ENCODE measurements at regions not wholly inside any gene's neighbourhood (a gene's known extent, or its start where the extent isn't known, plus 50 kb on each side); places are given as distances from the start of the nearest gene placed in this dataset.
"Not testable (repeated sequence)": the region's sequence is repeated elsewhere in the genome, so short reads cannot be mapped to it uniquely, and the experiment has no call there.

- not testable (repeated sequence) for DNase-seq (ENCODE audit: low read depth, low spot score)
Observed at GRCh38 chr5:117533051-117533670, 958.5 kb upstream of the SEMA6A start.

DNA sequence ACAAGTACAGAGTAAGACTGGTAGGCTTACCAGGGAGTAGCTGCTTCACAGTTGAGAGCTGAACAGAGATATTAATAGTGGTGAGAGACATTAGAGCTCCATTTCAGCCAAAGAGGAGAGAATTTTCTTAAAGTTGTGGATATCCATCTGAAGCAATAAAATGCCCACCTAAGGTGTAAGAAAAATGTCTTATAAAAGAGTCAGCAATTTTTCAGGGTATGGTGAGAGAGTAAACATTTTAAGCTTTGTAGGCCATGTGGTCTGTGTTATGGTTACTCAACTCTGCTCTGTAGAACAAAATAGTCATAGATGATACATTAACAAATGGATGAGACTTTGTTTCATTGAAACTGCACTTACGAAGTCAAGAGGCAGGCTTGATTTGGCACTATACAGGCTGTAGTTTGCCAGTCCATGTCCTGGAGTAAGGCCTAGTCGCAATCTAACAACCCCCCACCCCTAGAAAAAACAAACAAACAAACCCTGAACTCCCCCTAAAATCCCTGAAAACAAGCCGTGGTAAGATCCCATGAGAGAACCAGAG, 945.4 kb upstream of the SEMA6A start:
- DNase-seq (ENCODE audit: low read depth, low spot score), result no peak

DNA sequence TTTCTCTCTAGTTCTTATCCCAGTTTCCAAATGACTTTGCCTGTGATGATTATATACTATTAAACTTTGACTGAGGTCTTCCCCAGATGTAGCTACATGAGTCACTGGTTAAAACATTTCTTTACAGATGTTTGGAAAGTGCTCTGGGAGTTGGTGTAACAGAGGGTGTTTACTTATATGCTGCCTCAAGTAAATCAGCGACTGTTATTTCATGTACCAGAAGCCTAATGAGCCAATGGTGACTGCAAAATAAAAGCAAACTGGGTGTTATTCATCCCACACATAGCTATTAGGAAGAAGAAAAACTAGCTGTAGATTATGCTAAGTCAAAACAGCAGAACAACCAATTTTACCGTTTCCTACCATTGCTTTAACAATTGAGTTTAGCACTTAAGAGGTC, 929.7 kb upstream of the SEMA6A start:
- no peak for DNase-seq (ENCODE audit: low read depth, low spot score)

- no peak for DNase-seq (ENCODE audit: low read depth, low spot score)
Observed at GRCh38 chr5:117497601-117498000, 923.0 kb upstream of the SEMA6A start.

DNA sequence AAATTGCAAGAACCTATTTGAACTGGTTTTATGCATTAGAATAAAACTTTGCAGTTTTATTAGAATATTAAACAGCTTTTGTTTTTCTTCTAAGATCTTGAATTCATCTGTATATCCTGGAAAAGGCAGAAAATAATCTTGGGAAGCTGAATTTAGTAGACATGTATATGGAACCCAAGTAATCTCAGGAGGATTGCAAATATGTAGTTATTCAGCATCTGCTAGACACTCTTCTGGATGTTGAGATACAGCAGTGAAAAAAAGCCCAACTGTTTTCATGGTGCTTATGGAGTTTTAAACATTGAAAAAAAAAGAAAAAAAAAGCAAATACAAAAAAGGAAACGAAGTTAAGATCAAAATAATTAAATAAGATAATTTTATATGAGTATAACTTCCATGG, 922.2 kb upstream of the SEMA6A start:
- no peak for DNase-seq (ENCODE audit: low read depth, low spot score)

GRCh38 chr5:117494188-117494587, 919.6 kb upstream of the SEMA6A start:
- no peak for DNase-seq (ENCODE audit: low read depth, low spot score)

- DNase-seq (ENCODE audit: low read depth, low spot score), result no peak
Observed at GRCh38 chr5:117488976-117489500, 914.4 kb upstream of the SEMA6A start.

GRCh38 chr5:117487556-117487955, 912.9 kb upstream of the SEMA6A start:
- DNase-seq (ENCODE audit: low read depth, low spot score), result no peak

GRCh38 chr5:117486879-117487391, 912.3 kb upstream of the SEMA6A start:
- DNase-seq (ENCODE audit: low read depth, low spot score), result no peak

DNA sequence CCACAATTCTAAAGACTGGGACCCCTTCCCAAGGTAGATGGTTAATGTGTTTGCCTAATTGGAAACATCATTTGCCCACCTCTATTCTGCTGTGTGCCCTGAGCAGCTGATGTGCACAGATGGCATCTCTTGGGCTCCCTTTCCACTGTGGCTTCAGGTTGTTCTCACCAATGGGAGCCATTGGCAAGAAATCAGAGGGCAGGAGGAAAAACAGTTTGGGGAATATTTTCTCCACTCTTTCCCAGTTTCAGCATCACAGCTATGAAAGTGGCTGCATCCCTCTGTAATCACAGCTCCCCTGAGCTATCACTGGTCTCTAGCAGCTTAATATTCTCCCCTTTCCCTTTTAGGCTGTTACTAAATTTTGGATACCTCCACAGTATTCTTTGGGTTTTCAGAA, 911.6 kb upstream of the SEMA6A start:
- no peak for DNase-seq (ENCODE audit: low read depth, low spot score)

DNA sequence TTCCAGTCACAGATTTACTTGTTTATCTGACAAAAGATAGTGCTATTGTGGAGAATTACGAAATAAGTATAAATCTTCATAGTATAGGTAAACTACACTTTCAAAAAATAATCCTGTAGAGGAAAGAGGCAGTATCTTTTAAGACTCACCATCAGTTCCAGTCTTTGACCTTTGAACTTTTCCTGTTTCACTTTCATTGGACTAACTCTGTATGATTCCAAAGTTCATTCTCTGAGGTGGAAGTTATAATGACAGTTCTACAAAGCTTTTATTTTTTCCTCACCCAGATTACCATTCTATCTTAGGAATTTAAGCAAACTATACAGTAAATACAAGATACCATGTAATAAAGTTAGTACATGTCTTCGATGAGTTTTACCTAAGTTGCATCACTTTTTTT, 901.3 kb upstream of the SEMA6A start:
- no peak for DNase-seq (ENCODE audit: low read depth, low spot score)

GRCh38 chr5:117473165-117473564, 898.5 kb upstream of the SEMA6A start:
- no peak for DNase-seq (ENCODE audit: low read depth, low spot score)

DNA sequence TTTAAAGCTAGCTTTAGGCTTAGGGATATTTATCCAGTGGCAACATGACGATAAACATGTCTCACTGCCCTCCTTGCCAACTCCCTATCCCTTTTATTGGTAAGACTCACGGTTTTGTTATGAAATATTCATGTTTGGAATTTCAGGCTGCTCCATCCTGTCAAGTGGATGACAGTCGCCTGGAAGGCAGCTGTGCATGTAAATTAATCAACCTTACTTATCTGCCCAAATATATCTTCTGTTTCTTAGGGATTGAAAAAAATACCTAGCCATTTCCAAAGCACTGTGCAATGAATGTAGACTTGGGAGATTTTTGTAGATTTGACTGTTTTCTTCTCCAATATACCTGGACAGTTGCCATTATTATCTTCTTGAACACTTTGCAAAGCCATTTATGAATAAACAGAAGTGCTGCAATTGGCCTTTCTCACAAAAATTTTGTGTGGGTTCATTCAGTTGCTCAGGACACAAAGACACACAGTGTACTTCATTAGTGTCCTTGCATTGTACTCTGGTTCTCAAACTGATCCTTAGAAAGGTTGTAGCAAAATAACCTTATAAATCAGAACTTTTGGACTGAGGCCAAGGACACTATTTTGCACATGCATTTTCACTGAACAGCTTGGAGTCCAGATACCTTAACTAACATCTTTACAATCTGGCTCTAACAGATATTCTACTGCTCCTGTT, 889.4 kb upstream of the SEMA6A start:
- DNase-seq (ENCODE audit: low read depth, low spot score), result no peak

DNA sequence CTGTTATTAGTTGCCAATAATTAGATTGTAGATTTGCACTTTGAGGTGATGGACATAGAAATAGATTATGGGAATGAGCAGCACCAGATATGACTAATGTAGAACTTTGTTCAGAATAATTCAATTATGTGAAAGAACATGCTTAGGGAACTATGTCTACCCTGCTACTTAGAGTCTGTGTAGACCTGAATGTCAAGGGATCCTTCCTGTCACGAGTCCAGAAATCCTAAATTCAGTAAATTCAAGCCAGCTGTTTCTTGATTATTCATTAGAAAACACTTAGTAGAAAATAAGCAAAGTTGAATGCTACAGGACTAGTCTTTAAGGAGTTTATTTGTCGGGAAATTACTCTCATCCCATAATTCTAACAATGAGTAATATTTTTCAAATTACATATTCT, 887.3 kb upstream of the SEMA6A start:
- DNase-seq (ENCODE audit: low read depth, low spot score), result no peak

DNA sequence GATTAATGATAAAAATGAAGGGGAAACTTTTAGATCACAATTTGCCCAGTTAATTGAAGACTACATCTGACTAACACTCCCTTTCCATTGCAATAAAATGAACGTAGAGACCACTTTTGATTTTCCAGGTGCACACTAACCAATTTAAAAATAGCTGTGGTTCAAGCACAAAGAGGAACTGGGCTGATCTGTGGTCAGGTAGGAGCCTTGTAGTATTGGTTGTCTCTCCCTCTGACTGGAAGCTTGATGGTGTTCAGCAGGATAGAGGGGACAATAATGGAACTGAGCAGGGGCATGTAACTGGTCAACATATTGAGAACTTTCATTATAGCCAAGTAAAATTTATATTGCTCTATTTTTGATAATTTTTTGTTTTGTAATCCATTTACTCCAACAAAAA, 886.8 kb upstream of the SEMA6A start:
- DNase-seq (ENCODE audit: low read depth, low spot score), result no peak

DNA sequence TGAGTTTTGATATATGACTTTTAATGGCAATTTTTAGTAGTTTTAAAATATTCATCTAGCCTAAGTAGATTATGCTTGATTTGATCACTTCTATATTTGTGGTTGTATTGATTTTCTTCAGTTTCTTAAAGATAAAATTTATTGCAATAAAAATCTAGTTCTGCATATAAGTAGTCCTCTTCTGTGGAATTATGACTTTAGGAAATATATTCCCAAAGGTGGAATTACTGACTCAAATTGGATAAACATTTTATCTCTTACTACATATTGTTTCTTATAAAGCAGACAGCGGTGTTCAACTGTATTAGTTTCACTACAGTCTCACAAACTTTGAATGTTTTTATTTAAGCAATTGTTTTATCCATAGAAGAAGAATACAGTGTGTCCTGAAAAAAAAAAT, 883.0 kb upstream of the SEMA6A start:
- no peak for DNase-seq (ENCODE audit: low read depth, low spot score)

DNA sequence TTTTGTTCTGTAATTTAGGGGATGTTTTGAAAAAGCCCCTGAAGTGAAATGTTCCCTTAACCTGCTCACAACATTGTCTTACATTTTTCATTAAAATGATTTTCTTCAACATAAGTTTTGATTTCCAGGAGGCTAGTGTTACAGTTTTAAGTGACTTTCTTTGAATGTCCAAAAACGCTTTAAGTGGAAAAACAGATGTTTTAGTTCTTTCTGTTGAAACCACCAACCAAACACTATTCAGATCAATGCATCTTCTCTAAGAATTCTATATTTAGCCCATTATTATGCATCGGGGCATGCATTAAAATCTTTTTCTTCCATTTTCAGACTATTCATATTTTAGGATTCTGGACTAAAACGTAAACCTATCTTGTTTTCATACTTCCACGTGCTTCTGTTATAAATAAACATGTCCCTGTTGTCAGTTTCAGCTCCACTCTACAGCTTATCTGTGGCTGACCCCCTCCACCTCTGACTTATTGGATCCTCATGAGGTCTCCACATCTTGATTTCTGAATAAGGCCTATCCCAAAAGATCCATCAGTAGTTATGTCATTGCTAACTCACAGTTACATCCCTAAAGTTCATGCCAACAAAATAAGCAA, 882.3 kb upstream of the SEMA6A start:
- no peak for DNase-seq (ENCODE audit: low read depth, low spot score)

- no peak for DNase-seq (ENCODE audit: low read depth, low spot score)
Observed at GRCh38 chr5:117455236-117456233, 880.9 kb upstream of the SEMA6A start.

- DNase-seq (ENCODE audit: low read depth, low spot score), result peak; percentile 3
Observed at GRCh38 chr5:117454716-117455212, 880.1 kb upstream of the SEMA6A start.

DNA sequence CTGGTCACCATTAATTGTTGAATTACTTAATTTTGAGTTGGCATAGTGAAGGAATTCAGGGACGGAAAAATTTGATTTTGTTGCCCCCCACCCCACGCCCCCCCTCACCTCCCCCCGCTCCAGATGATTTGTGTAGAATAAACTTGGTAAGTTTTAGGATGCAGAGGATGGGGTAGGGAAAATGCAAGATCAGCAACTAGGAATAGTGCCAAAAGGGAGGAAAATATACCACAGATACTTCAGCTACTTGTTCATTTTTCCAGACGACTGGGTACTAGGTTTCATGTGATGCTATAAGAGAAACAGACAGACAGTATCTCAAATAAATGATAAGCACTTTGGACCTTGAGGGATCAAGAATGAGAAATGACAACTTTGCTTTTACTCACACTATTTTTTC, 862.2 kb upstream of the SEMA6A start:
- no peak for DNase-seq (ENCODE audit: low read depth, low spot score)

DNA sequence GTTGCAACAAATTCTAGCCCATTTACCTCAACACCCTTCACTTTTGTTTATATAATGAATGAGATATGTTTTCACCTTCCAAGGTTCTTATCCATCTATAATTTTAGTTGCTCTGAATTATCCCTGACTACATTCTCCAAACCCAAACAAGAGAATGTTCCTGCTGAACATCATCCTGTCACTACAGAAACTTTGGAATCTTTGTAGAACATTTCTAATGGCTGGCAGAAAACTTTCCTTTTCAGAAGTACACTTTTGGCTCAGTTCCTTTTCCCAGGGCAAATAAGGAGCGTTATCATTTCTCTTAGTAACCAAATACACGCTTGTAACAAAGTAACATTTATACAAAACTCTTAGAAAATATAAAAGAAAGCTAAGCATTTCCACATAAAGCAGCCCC, 860.6 kb upstream of the SEMA6A start:
- no peak for DNase-seq (ENCODE audit: low read depth, low spot score)

Measured in activated naive CD8-positive, alpha-beta T cell treated with anti-CD3 and anti-CD28 coated beads, Interleukin-2, amount 50 U/mL, for 16 hours (primary cell).